ENCODE measurements at regions not wholly inside any gene's neighbourhood (a gene's known extent, or its start where the extent isn't known, plus 50 kb on each side); places are given as distances from the start of the nearest gene placed in this dataset.

- ATAC-seq (no peak), DNase-seq (no peak)
- Mint-ChIP-seq H3K9me3 (ENCODE audit: low read depth) (peaks cover 8% of the 10 kb centered on the region), H3K36me3 (no peaks in the 10 kb centered on the region), H3K27ac (no peak overlapping the region), H3K27me3 (no peaks in the 10 kb centered on the region), H3K4me3 (no peak overlapping the region), H3K4me1 (no peaks in the 10 kb centered on the region)
- CTCF ChIA-PET, result no interaction called here
Measured at GRCh38 chr18:51988277-51988676, 351.7 kb upstream of the DCC start.

GRCh38 chr18:51997129-51997528 lies 342.9 kb upstream of the DCC start:
- H3K9me3 Mint-ChIP-seq (ENCODE audit: low read depth), result peaks cover 6% of the 10 kb centered on the region
- no peak overlapping the region for H3K27ac Mint-ChIP-seq
- H3K36me3 Mint-ChIP-seq, result no peaks in the 10 kb centered on the region
- CTCF ChIA-PET, result interaction anchor here (1.3 kb wide), 1 partner anchor 20 kb away, joined by 3 read pairs; no protein-coding TSS in a partner anchor
- DNase-seq, result no peak
- no peak overlapping the region for H3K4me3 Mint-ChIP-seq
- H3K4me1 Mint-ChIP-seq, result no peaks in the 10 kb centered on the region
- no peaks in the 10 kb centered on the region for H3K27me3 Mint-ChIP-seq
- no peak for ATAC-seq

GRCh38 chr18:51998066-51998465 lies 341.9 kb upstream of the DCC start:
- CTCF ChIA-PET, result interaction anchor here (1.3 kb wide), 1 partner anchor 19 kb away, joined by 3 read pairs; no protein-coding TSS in a partner anchor
- Mint-ChIP-seq H3K36me3 (no peaks in the 10 kb centered on the region), H3K4me1 (no peaks in the 10 kb centered on the region), H3K27ac (no peak overlapping the region), H3K9me3 (ENCODE audit: low read depth) (peaks cover 6% of the 10 kb centered on the region), H3K4me3 (no peak overlapping the region), H3K27me3 (no peaks in the 10 kb centered on the region)
- ATAC-seq (no peak), DNase-seq (no peak)

GRCh38 chr18:51998711-51999110 lies 341.3 kb upstream of the DCC start:
- CTCF ChIA-PET, result no interaction called here
- H3K4me3 Mint-ChIP-seq, result no peak overlapping the region
- H3K27me3 Mint-ChIP-seq, result no peaks in the 10 kb centered on the region
- no peak overlapping the region for H3K27ac Mint-ChIP-seq
- H3K4me1 Mint-ChIP-seq, result no peaks in the 10 kb centered on the region
- ATAC-seq (no peak), DNase-seq (no peak)
- peaks cover 6% of the 10 kb centered on the region for H3K9me3 Mint-ChIP-seq (ENCODE audit: low read depth)
- no peaks in the 10 kb centered on the region for H3K36me3 Mint-ChIP-seq

GRCh38 chr18:51999351-51999750 lies 340.6 kb upstream of the DCC start:
- H3K4me3 Mint-ChIP-seq, result no peak overlapping the region
- DNase-seq (no peak), ATAC-seq (no peak)
- H3K27me3 Mint-ChIP-seq, result no peaks in the 10 kb centered on the region
- no peaks in the 10 kb centered on the region for H3K36me3 Mint-ChIP-seq
- CTCF ChIA-PET, result no interaction called here
- H3K27ac Mint-ChIP-seq, result no peak overlapping the region
- peaks cover 6% of the 10 kb centered on the region for H3K9me3 Mint-ChIP-seq (ENCODE audit: low read depth)
- no peaks in the 10 kb centered on the region for H3K4me1 Mint-ChIP-seq

- Mint-ChIP-seq H3K27me3 (no peaks in the 10 kb centered on the region), H3K36me3 (no peaks in the 10 kb centered on the region), H3K4me3 (no peak overlapping the region), H3K9me3 (ENCODE audit: low read depth) (peaks cover 6% of the 10 kb centered on the region), H3K27ac (no peak overlapping the region), H3K4me1 (no peaks in the 10 kb centered on the region)
- ATAC-seq (no peak), DNase-seq (no peak)
- CTCF ChIA-PET, result no interaction called here
Measured at GRCh38 chr18:52000435-52000834, 339.6 kb upstream of the DCC start.

GRCh38 chr18:52001106-52001505 lies 338.9 kb upstream of the DCC start:
- Mint-ChIP-seq H3K36me3 (no peaks in the 10 kb centered on the region), H3K4me1 (no peaks in the 10 kb centered on the region), H3K9me3 (ENCODE audit: low read depth) (peaks cover 8% of the 10 kb centered on the region), H3K4me3 (no peak overlapping the region), H3K27ac (no peak overlapping the region), H3K27me3 (no peaks in the 10 kb centered on the region)
- ATAC-seq (no peak), DNase-seq (no peak)
- CTCF ChIA-PET, result no interaction called here

- Mint-ChIP-seq H3K9me3 (ENCODE audit: low read depth) (peaks cover 2% of the 10 kb centered on the region), H3K4me3 (no peak overlapping the region), H3K36me3 (no peaks in the 10 kb centered on the region), H3K27me3 (no peaks in the 10 kb centered on the region), H3K27ac (no peak overlapping the region), H3K4me1 (no peaks in the 10 kb centered on the region)
- DNase-seq, result no peak
- CTCF ChIA-PET, result no interaction called here
- no peak for ATAC-seq
Measured at GRCh38 chr18:52002600-52002999, 337.4 kb upstream of the DCC start.

GRCh38 chr18:52007105-52007504 lies 332.9 kb upstream of the DCC start:
- CTCF ChIA-PET, result interaction anchor here (0.5 kb wide), 1 partner anchor 1857 kb away, joined by 3 read pairs; no protein-coding TSS in a partner anchor
- Mint-ChIP-seq H3K4me3 (no peak overlapping the region), H3K27ac (no peak overlapping the region), H3K4me1 (no peaks in the 10 kb centered on the region), H3K36me3 (no peaks in the 10 kb centered on the region), H3K9me3 (ENCODE audit: low read depth) (peaks cover 2% of the 10 kb centered on the region), H3K27me3 (no peaks in the 10 kb centered on the region)
- ATAC-seq (no peak), DNase-seq (no peak)

GRCh38 chr18:52008330-52008729 lies 331.7 kb upstream of the DCC start:
- Mint-ChIP-seq H3K27me3 (no peaks in the 10 kb centered on the region), H3K4me1 (no peaks in the 10 kb centered on the region), H3K36me3 (no peaks in the 10 kb centered on the region), H3K4me3 (no peak overlapping the region), H3K9me3 (ENCODE audit: low read depth) (peaks cover 2% of the 10 kb centered on the region), H3K27ac (no peak overlapping the region)
- CTCF ChIA-PET, result no interaction called here
- DNase-seq (no peak), ATAC-seq (no peak)

- Mint-ChIP-seq H3K4me3 (no peak overlapping the region), H3K27ac (no peak overlapping the region)
- CTCF ChIA-PET, result no interaction called here
Measured at GRCh38 chr18:52008736-52009135, 331.3 kb upstream of the DCC start.

GRCh38 chr18:52009958-52010357 lies 330.0 kb upstream of the DCC start:
- Mint-ChIP-seq H3K27ac (no peak overlapping the region), H3K36me3 (no peaks in the 10 kb centered on the region), H3K27me3 (no peaks in the 10 kb centered on the region), H3K9me3 (ENCODE audit: low read depth) (peaks cover 2% of the 10 kb centered on the region), H3K4me1 (no peaks in the 10 kb centered on the region), H3K4me3 (no peak overlapping the region)
- DNase-seq (no peak), ATAC-seq (no peak)
- CTCF ChIA-PET, result no interaction called here

More at GRCh38 chr18:52008736-52009135, 331.3 kb upstream of the DCC start:
- ATAC-seq (no peak), DNase-seq (no peak)
- Mint-ChIP-seq H3K9me3 (ENCODE audit: low read depth) (peaks cover 2% of the 10 kb centered on the region), H3K36me3 (no peaks in the 10 kb centered on the region), H3K27me3 (no peaks in the 10 kb centered on the region), H3K4me1 (no peaks in the 10 kb centered on the region)

- no peaks in the 10 kb centered on the region for H3K36me3 Mint-ChIP-seq
- no peak for DNase-seq
- no peak overlapping the region for H3K4me3 Mint-ChIP-seq
- no peak for ATAC-seq
- H3K9me3 Mint-ChIP-seq (ENCODE audit: low read depth), result no peaks in the 10 kb centered on the region
- no peaks in the 10 kb centered on the region for H3K27me3 Mint-ChIP-seq
- CTCF ChIA-PET, result interaction anchor here (1.0 kb wide), 1 partner anchor 14 kb away, joined by 3 read pairs; no protein-coding TSS in a partner anchor
- H3K27ac Mint-ChIP-seq, result no peak overlapping the region
- H3K4me1 Mint-ChIP-seq, result no peaks in the 10 kb centered on the region
Measured at GRCh38 chr18:52045946-52046675, 293.9 kb upstream of the DCC start.

- no peak for ATAC-seq
Measured at GRCh38 chr18:52046842-52047241, 293.2 kb upstream of the DCC start.

More at GRCh38 chr18:52046842-52047241, 293.2 kb upstream of the DCC start:
- CTCF ChIA-PET, result interaction anchor here (1.0 kb wide), 1 partner anchor 13 kb away, joined by 3 read pairs; no protein-coding TSS in a partner anchor
- DNase-seq, result no peak
- Mint-ChIP-seq H3K4me1 (no peaks in the 10 kb centered on the region), H3K36me3 (no peaks in the 10 kb centered on the region), H3K27ac (no peak overlapping the region), H3K27me3 (no peaks in the 10 kb centered on the region), H3K4me3 (no peak overlapping the region), H3K9me3 (ENCODE audit: low read depth) (no peaks in the 10 kb centered on the region)

All from activated CD8-positive, alpha-beta memory T cell treated with anti-CD3 and anti-CD28 coated beads, Interleukin-2, amount 10 ng/mL, durations not matched to agents 7 days and 5 days (primary cell).